Gastroesophageal sphincter (tissue), 3 donors: ENCODE measurements at regions not wholly inside any gene's neighbourhood (a gene's known extent, or its start where the extent isn't known, plus 50 kb on each side); places are given as distances from the start of the nearest gene placed in this dataset.

ENCODE experiments used
- CTCF ChIP-seq, 4 experiments: fragments of 200-600 bp in 2 of 4; fragments of 450-650 bp in 2 of 4; sonication (generic) in 1 of 4; IDR thresholded peaks; one replicate each; pipeline ENCODE4 v1.5.1; 2017 to 2019; ENCODE audit warnings: antibody characterized with exemption in 4 of 4, mild to moderate bottlenecking in 2 of 4, moderate library complexity in 2 of 4
- POLR2A ChIP-seq, 2 donors: fragments of 450-650 bp; IDR thresholded peaks; one replicate each; pipeline ENCODE4 v1.6.1; 2017; ENCODE audit warnings: antibody characterized with exemption in 2 of 2, mild to moderate bottlenecking in 2 of 2, moderate library complexity in 1 of 2

- TF ChIP-seq POLR2A (IDR thresholded peaks at IDR 0.05) (no peak), CTCF (IDR thresholded peaks at IDR 0.05) (no peak)
These were observed 218.8 kb upstream of the APCDD1 start for GRCh38 chr18:10235661-10235952.
